ENCODE measurements at regions not wholly inside any gene's neighbourhood (a gene's known extent, or its start where the extent isn't known, plus 50 kb on each side); places are given as distances from the start of the nearest gene placed in this dataset.

GRCh38 chr11:116636341-116636929 lies 136.4 kb downstream of the BUD13 start:
- no peak for TF ChIP-seq POLR2A (IDR thresholded peaks at IDR 0.05; ENCODE audit: low read length)
- TF ChIP-seq GATA1 (IDR thresholded peaks at IDR 0.05; ENCODE audit: low read depth, low read length): no peak

All from erythroblast (primary cell).